ENCODE measurements at regions not wholly inside any gene's neighbourhood (a gene's known extent, or its start where the extent isn't known, plus 50 kb on each side); places are given as distances from the start of the nearest gene placed in this dataset.

GRCh38 chr11:116387641-116388040 is 385.1 kb downstream of the BUD13 start:
- TF ChIP-seq POLR2AphosphoS5 (IDR thresholded peaks at IDR 0.05; ENCODE audit: low read depth, low read length) (no peak), CTCF (IDR thresholded peaks at IDR 0.05) (no peak)
